ENCODE measurements at regions not wholly inside any gene's neighbourhood (a gene's known extent, or its start where the extent isn't known, plus 50 kb on each side); places are given as distances from the start of the nearest gene placed in this dataset.

DNA sequence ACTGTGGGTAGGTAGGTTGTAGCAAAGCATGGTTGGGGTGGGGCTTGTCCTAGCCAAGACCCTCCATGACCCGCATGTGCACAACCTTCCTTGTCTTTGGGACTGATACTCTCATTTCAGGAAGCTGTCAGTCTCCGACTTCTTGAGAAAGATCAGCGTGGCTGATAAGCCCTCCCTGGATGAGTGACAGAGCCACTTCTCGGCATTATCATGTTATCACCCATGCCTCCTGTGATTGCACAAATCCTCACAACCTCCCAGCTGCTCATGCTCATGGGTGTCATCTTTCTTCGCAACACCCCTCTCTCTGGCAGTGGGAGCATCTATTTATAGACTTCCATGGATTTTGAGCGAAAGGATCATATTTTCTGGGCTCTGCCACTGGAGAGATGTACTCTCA lies 314.2 kb downstream of the FOXL1 start:
- TF ChIP-seq, protein P1, sequence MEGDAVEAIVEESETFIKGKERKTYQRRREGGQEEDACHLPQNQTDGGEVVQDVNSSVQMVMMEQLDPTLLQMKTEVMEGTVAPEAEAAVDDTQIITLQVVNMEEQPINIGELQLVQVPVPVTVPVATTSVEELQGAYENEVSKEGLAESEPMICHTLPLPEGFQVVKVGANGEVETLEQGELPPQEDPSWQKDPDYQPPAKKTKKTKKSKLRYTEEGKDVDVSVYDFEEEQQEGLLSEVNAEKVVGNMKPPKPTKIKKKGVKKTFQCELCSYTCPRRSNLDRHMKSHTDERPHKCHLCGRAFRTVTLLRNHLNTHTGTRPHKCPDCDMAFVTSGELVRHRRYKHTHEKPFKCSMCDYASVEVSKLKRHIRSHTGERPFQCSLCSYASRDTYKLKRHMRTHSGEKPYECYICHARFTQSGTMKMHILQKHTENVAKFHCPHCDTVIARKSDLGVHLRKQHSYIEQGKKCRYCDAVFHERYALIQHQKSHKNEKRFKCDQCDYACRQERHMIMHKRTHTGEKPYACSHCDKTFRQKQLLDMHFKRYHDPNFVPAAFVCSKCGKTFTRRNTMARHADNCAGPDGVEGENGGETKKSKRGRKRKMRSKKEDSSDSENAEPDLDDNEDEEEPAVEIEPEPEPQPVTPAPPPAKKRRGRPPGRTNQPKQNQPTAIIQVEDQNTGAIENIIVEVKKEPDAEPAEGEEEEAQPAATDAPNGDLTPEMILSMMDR (IDR thresholded peaks at IDR 0.05), result no peak
- no peak for TF ChIP-seq POLR2A (IDR thresholded peaks at IDR 0.05)

Data from ovary (tissue), 3 donors.